ENCODE measurements at regions not wholly inside any gene's neighbourhood (a gene's known extent, or its start where the extent isn't known, plus 50 kb on each side); places are given as distances from the start of the nearest gene placed in this dataset.
"Not testable (repeated sequence)": the region's sequence is repeated elsewhere in the genome, so short reads cannot be mapped to it uniquely, and the experiment has no call there.

- Histone ChIP-seq H3K4me3 (ENCODE audit: low read depth, low read length) (no peak overlapping the region), H3K27ac (ENCODE audit: low read depth, low read length) (no peak overlapping the region), H3K4me1 (ENCODE audit: control insufficient read depth, insufficient read depth, low read length) (no peaks in the 10 kb centered on the region), H3K27me3 (ENCODE audit: control insufficient read depth, insufficient read depth, low read length) (no peaks in the 10 kb centered on the region), H3K9me3 (ENCODE audit: control insufficient read depth, insufficient read depth, low read length) (peaks cover 9% of the 10 kb centered on the region), H3K36me3 (ENCODE audit: control insufficient read depth, insufficient read depth, low read length) (no peaks in the 10 kb centered on the region)
- DNase-seq (ENCODE audit: low read depth in 4 of 6, low spot score in 6 of 6) = peak in 1 of 6 donors; percentile 21
- no CpG with 5 or more reads among the region's 1 CpG for WGBS (ENCODE audit: insufficient coverage)
Observed at GRCh38 chr3:180782195-180782984, 103.1 kb upstream of the CCDC39 start.

GRCh38 chr3:180786227-180786626 is 106.9 kb upstream of the CCDC39 start:
- WGBS (ENCODE audit: insufficient coverage) = 61% methylated on average over 3 of the region's 3 CpGs
- not testable (repeated sequence) for H3K27me3 ChIP-seq (ENCODE audit: control insufficient read depth, insufficient read depth, low read length); DNase-seq (ENCODE audit: low read depth in 4 of 6, low spot score in 6 of 6); H3K4me1 ChIP-seq (ENCODE audit: control insufficient read depth, insufficient read depth, low read length); H3K36me3 ChIP-seq (ENCODE audit: control insufficient read depth, insufficient read depth, low read length); H3K4me3 ChIP-seq (ENCODE audit: low read depth, low read length); H3K9me3 ChIP-seq (ENCODE audit: control insufficient read depth, insufficient read depth, low read length); H3K27ac ChIP-seq (ENCODE audit: low read depth, low read length)

DNA sequence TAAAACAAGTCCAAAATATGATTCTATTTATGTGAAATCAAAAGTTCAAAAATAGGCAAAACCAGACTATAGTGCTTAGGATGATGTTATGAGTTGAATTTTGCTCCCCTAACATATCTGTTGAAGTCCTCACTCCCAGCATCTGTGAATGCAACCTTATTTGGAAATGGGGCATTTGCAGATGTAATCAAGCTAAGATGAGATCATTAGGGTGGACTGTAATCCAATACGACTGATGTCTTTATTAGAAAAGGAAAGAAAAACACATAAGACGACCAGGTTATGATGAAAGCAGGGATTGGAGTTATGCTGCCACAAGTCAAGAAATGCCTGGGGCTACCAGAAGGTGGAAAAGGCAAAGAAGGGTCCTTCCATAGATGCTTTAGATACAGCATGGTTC is 110.5 kb upstream of the CCDC39 start:
- Histone ChIP-seq H3K36me3 (ENCODE audit: control insufficient read depth, insufficient read depth, low read length) (no peaks in the 10 kb centered on the region), H3K27ac (ENCODE audit: low read depth, low read length) (no peak overlapping the region), H3K9me3 (ENCODE audit: control insufficient read depth, insufficient read depth, low read length) (no peaks in the 10 kb centered on the region), H3K27me3 (ENCODE audit: control insufficient read depth, insufficient read depth, low read length) (no peaks in the 10 kb centered on the region), H3K4me1 (ENCODE audit: control insufficient read depth, insufficient read depth, low read length) (no peaks in the 10 kb centered on the region), H3K4me3 (ENCODE audit: low read depth, low read length) (no peak overlapping the region)
- 100% methylated on average over 1 of the region's 2 CpGs for WGBS (ENCODE audit: insufficient coverage)
- DNase-seq (ENCODE audit: low read depth in 4 of 6, low spot score in 6 of 6) = no peak

DNA sequence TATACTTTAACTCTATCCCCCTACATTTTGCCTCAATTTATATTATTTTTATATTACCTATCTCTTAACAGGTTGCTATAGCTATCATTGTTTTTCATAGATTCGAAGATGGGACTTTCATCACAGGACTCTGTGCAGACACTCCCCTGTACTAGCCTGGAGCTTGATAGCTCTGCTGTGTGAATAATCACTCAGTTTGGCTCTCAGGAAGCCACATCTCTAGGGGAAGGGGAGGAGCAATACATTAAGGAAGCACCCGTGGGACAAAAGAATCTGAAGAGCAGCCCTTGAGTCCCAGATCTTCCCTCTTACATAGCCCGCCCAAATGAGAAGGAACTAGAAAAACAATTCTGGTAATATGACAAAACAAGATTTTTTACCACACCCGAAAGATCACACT is 114.3 kb upstream of the FXR1 start:
- no peak overlapping the region for H3K4me3 ChIP-seq (ENCODE audit: low read depth, low read length)
- H3K9me3 ChIP-seq (ENCODE audit: control insufficient read depth, insufficient read depth, low read length) = no peaks in the 10 kb centered on the region
- H3K4me1 ChIP-seq (ENCODE audit: control insufficient read depth, insufficient read depth, low read length) = no peaks in the 10 kb centered on the region
- WGBS (ENCODE audit: insufficient coverage) = no CpG with 5 or more reads among the region's 4 CpGs
- H3K27ac ChIP-seq (ENCODE audit: low read depth, low read length) = no peak overlapping the region
- no peaks in the 10 kb centered on the region for H3K27me3 ChIP-seq (ENCODE audit: control insufficient read depth, insufficient read depth, low read length)
- no peaks in the 10 kb centered on the region for H3K36me3 ChIP-seq (ENCODE audit: control insufficient read depth, insufficient read depth, low read length)
- DNase-seq (ENCODE audit: low read depth in 4 of 6, low spot score in 6 of 6) = no peak

GRCh38 chr3:180802837-180803236 is 109.6 kb upstream of the FXR1 start:
- Histone ChIP-seq H3K4me1 (ENCODE audit: control insufficient read depth, insufficient read depth, low read length) (no peaks in the 10 kb centered on the region), H3K27ac (ENCODE audit: low read depth, low read length) (no peak overlapping the region), H3K4me3 (ENCODE audit: low read depth, low read length) (no peak overlapping the region), H3K9me3 (ENCODE audit: control insufficient read depth, insufficient read depth, low read length) (no peaks in the 10 kb centered on the region), H3K36me3 (ENCODE audit: control insufficient read depth, insufficient read depth, low read length) (no peaks in the 10 kb centered on the region), H3K27me3 (ENCODE audit: control insufficient read depth, insufficient read depth, low read length) (no peaks in the 10 kb centered on the region)
- peak in 5 of 6 donors; percentile 17 to 85 (median 35) for DNase-seq (ENCODE audit: low read depth in 4 of 6, low spot score in 6 of 6)

DNA sequence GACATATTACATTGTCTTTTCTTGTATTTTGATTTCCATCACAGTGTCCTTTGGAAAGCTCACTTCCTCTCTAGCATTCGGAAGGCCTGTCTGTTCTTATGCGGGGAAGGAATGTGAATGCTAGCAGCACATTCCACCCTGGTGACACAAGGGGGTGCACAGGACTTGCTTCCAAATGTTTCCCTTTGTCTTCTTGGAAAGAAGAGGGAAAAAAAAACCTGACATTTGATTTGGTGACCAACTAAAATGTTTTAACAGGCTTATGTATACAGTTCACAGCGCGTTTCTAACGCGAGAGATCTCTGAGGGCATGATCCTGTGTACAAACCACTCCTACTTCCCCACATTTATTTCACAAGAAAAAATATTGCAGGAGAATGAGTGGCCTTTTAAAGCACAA is 107.6 kb upstream of the FXR1 start:
- 0% methylated on average over 1 of the region's 6 CpGs for WGBS (ENCODE audit: insufficient coverage)
- DNase-seq (ENCODE audit: low read depth in 4 of 6, low spot score in 6 of 6) = peak; percentile 33 to 87 (median 43)
- H3K27me3 ChIP-seq (ENCODE audit: control insufficient read depth, insufficient read depth, low read length) = no peaks in the 10 kb centered on the region
- H3K4me3 ChIP-seq (ENCODE audit: low read depth, low read length) = no peak overlapping the region
- H3K4me1 ChIP-seq (ENCODE audit: control insufficient read depth, insufficient read depth, low read length) = no peaks in the 10 kb centered on the region
- no peaks in the 10 kb centered on the region for H3K9me3 ChIP-seq (ENCODE audit: control insufficient read depth, insufficient read depth, low read length)
- H3K36me3 ChIP-seq (ENCODE audit: control insufficient read depth, insufficient read depth, low read length) = no peaks in the 10 kb centered on the region
- no peak overlapping the region for H3K27ac ChIP-seq (ENCODE audit: low read depth, low read length)

DNA sequence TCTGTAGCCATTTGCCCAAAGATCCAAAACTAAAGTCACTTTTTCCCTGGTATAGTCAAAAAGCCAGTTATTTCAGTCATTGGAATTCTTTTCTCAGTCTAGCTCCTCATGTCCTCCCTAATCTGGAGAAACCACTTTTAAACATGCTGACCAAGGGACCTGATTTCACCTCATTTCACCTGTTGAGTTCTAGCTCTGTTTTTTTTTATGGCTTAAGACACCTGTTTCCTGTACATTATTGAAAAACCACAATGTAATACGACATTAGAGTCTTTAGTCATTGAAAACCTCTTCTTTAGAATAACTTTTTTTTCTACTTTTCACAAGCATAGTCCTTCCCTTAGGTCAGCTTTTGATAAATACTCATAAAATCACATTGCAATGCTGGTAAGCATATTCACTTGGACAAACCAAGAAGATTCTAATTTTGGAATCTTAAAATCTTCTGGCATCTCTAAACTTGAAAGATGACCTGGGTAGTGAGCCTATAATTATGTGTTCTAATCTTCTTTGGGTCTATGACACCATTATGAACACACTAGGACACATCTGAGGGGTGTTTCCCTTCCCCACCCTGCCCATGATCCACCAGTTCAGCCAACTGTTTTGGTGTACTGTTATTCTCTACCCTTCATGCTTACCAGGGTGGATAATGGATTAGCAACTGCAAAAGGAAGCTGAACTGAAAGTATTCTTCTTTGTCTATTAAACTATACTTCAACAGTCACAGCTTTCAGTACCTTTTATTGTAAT is 103.5 kb upstream of the FXR1 start:
- H3K4me1 ChIP-seq (ENCODE audit: control insufficient read depth, insufficient read depth, low read length) = no peaks in the 10 kb centered on the region

DNA sequence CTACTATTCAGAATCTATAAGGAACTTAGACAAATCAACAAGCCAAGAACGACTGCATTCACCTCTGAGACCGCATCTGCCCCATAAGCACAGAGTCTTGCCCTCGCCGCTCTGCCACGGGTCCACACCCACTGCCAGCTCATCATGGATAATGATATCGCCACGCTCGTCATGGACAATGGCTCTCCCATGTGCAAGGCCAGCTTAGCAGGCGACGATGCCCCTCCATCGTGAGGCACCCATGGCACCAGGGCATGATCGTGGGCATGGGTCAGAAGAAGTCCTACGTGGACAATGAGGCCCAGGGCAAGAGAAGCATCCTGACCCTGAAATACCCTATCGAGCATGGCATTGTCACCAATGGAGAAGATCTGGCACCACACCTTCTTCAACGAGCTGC is 92.1 kb upstream of the FXR1 start:
- Histone ChIP-seq H3K36me3 (ENCODE audit: control insufficient read depth, insufficient read depth, low read length) (no peaks in the 10 kb centered on the region), H3K27ac (ENCODE audit: low read depth, low read length) (no peak overlapping the region), H3K4me3 (ENCODE audit: low read depth, low read length) (no peak overlapping the region), H3K27me3 (ENCODE audit: control insufficient read depth, insufficient read depth, low read length) (no peaks in the 10 kb centered on the region), H3K9me3 (ENCODE audit: control insufficient read depth, insufficient read depth, low read length) (no peaks in the 10 kb centered on the region), H3K4me1 (ENCODE audit: control insufficient read depth, insufficient read depth, low read length) (no peaks in the 10 kb centered on the region)
- DNase-seq (ENCODE audit: low read depth in 4 of 6, low spot score in 6 of 6) = no peak
- 89% methylated on average over 15 of the region's 15 CpGs for WGBS (ENCODE audit: insufficient coverage)

More for the DNA sequence above, 103.5 kb upstream of the FXR1 start:
- Histone ChIP-seq H3K27ac (ENCODE audit: low read depth, low read length) (no peak overlapping the region), H3K4me3 (ENCODE audit: low read depth, low read length) (no peak overlapping the region), H3K36me3 (ENCODE audit: control insufficient read depth, insufficient read depth, low read length) (no peaks in the 10 kb centered on the region), H3K9me3 (ENCODE audit: control insufficient read depth, insufficient read depth, low read length) (no peaks in the 10 kb centered on the region), H3K27me3 (ENCODE audit: control insufficient read depth, insufficient read depth, low read length) (no peaks in the 10 kb centered on the region)
- DNase-seq (ENCODE audit: low read depth in 4 of 6, low spot score in 6 of 6) = no peak
- WGBS (ENCODE audit: insufficient coverage) = no CpG with 5 or more reads among the region's 1 CpG

GRCh38 chr3:180825964-180826363 is 86.5 kb upstream of the FXR1 start:
- no CpG with 5 or more reads among the region's 2 CpGs for WGBS (ENCODE audit: insufficient coverage)
- Histone ChIP-seq H3K27me3 (ENCODE audit: control insufficient read depth, insufficient read depth, low read length) (no peaks in the 10 kb centered on the region), H3K4me1 (ENCODE audit: control insufficient read depth, insufficient read depth, low read length) (no peaks in the 10 kb centered on the region), H3K27ac (ENCODE audit: low read depth, low read length) (no peak overlapping the region), H3K9me3 (ENCODE audit: control insufficient read depth, insufficient read depth, low read length) (no peaks in the 10 kb centered on the region), H3K4me3 (ENCODE audit: low read depth, low read length) (no peak overlapping the region), H3K36me3 (ENCODE audit: control insufficient read depth, insufficient read depth, low read length) (no peaks in the 10 kb centered on the region)
- no peak for DNase-seq (ENCODE audit: low read depth in 4 of 6, low spot score in 6 of 6)

GRCh38 chr3:180827171-180827570 is 85.3 kb upstream of the FXR1 start:
- no peak overlapping the region for H3K4me3 ChIP-seq (ENCODE audit: low read depth, low read length)
- no peaks in the 10 kb centered on the region for H3K36me3 ChIP-seq (ENCODE audit: control insufficient read depth, insufficient read depth, low read length)
- no peak overlapping the region for H3K27ac ChIP-seq (ENCODE audit: low read depth, low read length)
- no peaks in the 10 kb centered on the region for H3K9me3 ChIP-seq (ENCODE audit: control insufficient read depth, insufficient read depth, low read length)
- no peaks in the 10 kb centered on the region for H3K4me1 ChIP-seq (ENCODE audit: control insufficient read depth, insufficient read depth, low read length)
- no CpG with 5 or more reads among the region's 3 CpGs for WGBS (ENCODE audit: insufficient coverage)
- DNase-seq (ENCODE audit: low read depth in 4 of 6, low spot score in 6 of 6) = no peak
- no peaks in the 10 kb centered on the region for H3K27me3 ChIP-seq (ENCODE audit: control insufficient read depth, insufficient read depth, low read length)
